IPS-NIHi11 (cell line): ENCODE measurements at regions not wholly inside any gene's neighbourhood (a gene's known extent, or its start where the extent isn't known, plus 50 kb on each side); places are given as distances from the start of the nearest gene placed in this dataset.
"Not testable (repeated sequence)": the region's sequence is repeated elsewhere in the genome, so short reads cannot be mapped to it uniquely, and the experiment has no call there.

ENCODE experiments used
- DNase-seq: peaks from one replicate; pipeline ENCODE4 v3.0.0; 2012; ENCODE audit warnings: mixed read lengths, low spot score

DNA sequence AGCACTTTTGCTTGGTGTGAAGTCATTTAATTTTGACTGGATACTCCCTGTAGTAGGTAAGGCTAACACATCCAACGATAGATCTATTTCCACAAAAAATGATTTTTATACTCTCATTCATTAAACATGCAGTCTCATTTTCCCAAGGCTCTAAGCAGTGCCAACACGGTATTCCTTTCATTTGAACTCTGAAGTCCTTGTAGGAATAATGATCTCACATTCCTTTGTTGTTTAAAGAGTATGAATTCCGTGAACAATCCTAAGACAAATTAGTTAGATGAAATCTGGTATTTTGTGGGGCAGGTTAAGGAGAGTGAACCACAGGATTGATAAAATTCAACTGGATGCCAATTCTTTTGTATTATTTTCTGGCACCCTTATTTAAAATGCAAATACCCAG lies 66.6 kb downstream of the LACC1 start:
- DNase-seq, result no peak

DNA sequence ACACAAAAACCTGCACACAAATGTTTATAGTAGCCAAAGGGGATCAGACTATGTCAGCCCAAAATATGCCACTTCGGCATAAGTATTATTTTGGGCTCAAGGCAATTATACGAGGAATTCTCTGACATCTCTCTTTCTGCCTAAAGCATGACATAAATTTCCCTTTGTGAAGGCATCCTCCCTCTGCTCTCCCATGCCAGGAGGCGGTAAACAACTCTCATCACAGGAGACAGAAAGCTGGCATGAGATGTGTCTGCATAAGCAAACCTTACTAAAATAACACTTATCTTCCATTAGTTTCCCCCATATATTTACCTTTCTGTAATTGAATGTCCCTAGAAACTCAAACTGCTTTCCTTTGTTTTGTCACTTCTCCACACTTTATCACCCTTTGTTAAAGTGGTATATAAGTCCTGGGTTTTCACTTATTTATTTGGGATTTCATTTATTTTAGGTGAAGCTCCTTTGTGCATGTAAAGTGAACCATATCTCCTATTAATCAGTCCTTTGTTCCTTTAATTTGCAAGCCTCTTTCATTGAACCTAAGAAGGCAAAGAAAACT lies 68.3 kb downstream of the LACC1 start:
- DNase-seq, result no peak

DNA sequence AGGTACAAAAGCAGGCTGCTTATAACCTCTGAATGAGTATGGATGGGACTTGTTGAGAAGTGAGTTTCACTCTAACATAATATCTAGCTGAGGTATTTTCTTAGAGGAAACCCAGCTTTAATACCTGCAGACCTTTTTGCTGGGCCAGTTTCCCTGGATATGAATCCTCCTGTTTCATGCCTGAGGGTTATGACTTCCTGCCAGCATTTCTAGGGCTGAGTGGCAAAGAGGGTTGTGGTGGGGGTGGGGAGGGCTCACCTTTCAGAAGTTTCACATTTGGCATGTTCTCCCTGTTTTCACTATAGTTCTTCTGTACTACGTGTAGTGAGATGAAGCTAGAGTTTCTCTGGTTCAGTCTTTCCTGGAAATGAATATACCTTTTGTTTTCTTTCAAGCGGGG lies 73.7 kb downstream of the LACC1 start:
- no peak for DNase-seq

DNA sequence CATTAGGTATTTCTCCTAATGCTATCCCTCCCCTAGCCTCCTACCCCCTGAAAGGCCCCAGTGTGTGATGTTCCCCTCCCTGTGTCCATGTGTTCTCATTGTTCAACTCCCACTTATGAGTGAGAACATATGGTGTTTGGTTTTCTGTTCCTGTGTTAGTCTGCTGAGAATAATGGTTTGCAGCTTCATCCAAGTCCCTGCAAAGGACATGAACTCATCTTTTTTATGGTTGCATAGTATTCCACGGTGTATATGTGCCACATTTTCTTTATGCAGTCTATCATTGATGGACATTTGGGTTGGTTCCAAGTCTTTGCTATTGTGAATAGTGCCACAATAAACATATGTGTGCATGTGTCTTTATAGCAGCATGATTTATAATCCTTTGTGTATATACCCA lies 77.3 kb downstream of the LACC1 start:
- not testable (repeated sequence) for DNase-seq

DNA sequence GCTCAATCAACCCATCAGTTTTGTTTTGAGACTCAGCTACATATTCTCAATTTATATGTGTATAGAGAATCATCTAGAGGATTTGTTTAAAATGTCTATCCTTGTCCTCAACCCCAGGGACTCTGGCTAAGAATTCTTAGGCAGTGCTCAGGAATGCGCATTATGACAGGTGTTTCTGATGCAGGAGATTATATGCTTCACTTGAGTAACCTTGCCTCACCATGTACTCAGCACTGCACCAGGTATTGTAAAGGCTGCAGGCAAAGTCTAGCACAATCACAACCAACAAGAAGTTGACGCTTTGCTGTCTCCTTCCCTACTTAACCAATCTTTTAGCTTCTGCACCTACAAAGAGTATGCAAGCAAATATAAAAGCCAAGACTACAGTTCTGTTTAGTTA lies 79.6 kb downstream of the LACC1 start:
- DNase-seq, result no peak

DNA sequence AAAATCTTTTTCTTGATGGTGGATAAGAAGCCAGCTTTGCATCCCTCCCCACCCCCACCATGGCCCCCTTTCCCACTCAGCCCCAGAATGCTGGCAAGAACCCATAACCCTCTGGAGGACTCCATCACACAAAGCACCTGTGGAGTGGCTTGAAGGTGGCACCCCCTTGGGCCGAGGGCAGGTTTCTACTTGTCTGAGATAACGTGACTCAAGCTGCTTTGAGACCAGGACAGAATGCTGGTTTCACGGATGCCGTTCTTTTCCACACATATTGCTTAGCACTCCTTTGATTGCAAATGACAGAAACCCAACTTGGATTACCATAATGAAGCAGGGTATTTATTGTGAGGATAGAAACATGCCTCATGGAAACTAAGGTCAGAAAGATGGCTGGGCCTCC lies 82.2 kb downstream of the LACC1 start:
- DNase-seq, result no peak

DNA sequence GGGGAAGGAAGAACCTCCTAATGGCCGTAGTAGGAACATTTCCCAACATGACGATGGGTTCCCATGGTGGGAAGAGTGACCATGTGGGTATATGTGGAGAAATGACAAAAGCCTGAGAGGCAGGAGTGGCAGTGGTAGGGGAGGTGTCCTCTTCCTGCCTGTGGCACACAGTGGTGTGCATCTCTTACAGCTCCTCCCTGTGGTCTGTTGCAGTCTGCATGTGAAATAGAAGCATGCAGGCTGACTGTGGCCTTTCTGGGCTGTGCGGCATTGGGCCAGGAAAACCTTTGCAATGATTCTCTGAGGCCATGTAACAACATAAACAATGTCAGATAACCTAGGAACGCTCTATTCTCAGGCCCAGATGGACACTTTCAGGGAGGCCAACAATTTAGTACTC lies 84.0 kb downstream of the LACC1 start:
- peak; percentile 41 for DNase-seq

DNA sequence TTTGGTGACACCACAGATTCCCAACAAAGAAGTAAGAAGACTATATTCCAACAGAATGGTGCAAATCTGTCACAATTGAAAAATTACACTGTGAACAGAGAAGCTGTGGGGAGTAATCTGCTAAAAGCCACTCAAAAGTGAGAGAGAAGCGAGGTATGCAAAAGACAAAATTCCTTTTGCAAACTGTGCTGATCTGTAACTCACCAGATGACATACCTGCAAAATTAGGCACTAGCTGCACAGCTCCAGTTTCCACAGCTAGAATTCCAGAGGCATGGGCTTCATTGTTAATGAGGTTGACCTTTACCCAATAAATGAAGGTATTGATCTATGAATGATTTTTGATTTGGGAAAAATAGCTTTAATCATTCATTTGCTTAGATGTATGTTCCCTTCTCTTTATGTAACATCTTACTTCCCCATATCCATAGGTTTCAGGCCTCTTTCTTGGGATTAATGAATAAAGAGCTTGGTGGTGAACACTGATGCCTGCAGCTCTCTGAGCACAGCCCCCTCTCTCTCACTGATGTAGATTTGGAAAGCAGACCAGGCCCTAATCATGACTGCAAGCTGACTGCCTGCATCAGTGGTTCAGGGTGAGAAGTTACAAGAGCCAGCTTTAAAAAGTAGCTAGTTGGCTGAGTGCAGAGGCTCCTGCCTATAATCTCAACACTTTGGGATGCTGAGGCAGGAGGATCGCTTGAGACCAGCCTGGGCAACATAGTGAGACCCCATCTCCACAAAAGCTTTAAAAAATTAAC lies 85.2 kb downstream of the LACC1 start:
- DNase-seq, result no peak

DNA sequence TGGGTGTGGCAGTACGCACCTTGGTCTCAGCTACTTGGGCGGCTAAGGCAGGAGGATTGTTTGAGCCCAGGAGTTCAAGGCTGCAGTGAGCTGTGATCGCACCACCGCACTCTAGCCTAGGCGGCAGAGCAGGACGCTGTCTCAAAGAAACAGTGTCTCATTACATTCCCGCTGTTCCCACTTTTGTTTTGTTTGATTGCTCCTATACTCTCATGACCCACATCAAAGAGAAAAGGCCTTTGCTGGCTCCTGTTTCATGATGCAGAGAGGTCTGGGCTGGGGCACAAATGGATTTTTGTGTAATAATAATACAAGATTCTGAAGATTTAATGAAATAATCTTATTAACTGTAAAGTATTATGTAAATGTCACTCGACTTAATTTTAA lies 85.7 kb downstream of the LACC1 start:
- DNase-seq, result no peak

DNA sequence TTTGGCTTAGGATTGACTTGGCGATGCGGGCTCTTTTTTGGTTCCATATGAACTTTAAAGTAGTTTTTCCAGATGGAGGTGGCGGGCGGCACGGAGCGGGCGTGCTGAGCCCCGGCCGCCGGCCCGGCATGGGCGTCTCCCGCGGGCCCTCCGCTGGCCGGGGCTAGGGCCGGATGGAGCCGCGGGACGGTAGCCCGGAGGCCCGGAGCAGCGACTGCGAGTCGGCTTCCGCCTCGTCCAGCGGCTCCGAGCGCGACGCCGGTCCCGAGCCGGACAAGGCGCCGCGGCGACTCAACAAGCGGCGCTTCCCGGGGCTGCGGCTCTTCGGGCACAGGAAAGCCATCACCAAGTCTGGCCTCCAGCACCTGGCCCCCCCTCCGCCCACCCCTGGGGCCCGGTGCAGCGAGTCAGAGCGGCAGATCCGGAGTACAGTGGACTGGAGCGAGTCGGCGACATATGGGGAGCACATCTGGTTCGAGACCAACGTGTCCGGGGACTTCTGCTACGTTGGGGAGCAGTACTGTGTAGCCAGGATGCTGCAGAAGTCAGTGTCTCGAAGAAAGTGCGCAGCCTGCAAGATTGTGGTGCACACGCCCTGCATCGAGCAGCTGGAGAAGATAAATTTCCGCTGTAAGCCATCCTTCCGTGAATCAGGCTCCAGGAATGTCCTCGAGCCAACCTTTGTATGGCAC lies 88.7 kb downstream of the LACC1 start:
- not testable (repeated sequence) for DNase-seq

DNA sequence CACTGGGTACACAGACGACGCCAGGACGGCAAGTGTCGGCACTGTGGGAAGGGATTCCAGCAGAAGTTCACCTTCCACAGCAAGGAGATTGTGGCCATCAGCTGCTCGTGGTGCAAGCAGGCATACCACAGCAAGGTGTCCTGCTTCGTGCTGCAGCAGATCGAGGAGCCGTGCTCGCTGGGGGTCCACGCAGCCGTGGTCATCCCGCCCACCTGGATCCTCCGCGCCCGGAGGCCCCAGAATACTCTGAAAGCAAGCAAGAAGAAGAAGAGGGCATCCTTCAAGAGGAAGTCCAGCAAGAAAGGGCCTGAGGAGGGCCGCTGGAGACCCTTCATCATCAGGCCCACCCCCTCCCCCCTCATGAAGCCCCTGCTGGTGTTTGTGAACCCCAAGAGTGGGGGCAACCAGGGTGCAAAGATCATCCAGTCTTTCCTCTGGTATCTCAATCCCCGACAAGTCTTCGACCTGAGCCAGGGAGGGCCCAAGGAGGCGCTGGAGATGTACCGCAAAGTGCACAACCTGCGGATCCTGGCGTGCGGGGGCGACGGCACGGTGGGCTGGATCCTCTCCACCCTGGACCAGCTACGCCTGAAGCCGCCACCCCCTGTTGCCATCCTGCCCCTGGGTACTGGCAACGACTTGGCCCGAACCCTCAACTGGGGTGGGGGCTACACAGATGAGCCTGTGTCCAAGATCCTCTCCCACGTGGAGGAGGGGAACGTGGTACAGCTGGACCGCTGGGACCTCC lies 89.4 kb downstream of the LACC1 start:
- not testable (repeated sequence) for DNase-seq

DNA sequence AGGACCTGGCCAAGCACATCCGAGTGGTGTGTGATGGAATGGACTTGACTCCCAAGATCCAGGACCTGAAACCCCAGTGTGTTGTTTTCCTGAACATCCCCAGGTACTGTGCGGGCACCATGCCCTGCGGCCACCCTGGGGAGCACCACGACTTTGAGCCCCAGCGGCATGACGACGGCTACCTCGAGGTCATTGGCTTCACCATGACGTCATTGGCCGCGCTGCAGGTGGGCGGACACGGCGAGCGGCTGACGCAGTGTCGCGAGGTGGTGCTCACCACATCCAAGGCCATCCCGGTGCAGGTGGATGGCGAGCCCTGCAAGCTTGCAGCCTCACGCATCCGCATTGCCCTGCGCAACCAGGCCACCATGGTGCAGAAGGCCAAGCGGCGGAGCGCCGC lies 90.2 kb downstream of the LACC1 start:
- not testable (repeated sequence) for DNase-seq

DNA sequence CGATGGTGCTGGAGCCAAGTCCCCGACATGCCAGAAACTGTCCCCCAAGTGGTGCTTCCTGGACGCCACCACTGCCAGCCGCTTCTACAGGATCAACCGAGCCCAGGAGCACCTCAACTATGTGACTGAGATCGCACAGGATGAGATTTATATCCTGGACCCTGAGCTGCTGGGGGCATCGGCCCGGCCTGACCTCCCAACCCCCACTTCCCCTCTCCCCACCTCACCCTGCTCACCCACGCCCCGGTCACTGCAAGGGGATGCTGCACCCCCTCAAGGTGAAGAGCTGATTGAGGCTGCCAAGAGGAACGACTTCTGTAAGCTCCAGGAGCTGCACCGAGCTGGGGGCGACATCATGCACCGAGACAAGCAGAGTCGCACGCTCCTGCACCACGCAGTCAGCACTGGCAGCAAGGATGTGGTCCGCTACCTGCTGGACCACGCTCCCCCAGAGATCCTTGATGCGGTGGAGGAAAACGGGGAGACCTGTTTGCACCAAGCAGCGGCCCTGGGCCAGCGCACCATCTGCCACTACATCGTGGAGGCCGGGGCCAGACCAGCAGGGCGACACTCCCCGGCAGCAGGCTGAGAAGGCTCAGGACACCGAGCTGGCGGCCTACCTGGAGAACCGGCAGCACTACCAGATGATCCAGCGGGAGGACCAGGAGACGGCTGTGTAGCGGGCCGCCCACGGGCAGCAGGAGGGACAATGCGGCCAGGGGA lies 91.0 kb downstream of the LACC1 start:
- DNase-seq, result not testable (repeated sequence)

DNA sequence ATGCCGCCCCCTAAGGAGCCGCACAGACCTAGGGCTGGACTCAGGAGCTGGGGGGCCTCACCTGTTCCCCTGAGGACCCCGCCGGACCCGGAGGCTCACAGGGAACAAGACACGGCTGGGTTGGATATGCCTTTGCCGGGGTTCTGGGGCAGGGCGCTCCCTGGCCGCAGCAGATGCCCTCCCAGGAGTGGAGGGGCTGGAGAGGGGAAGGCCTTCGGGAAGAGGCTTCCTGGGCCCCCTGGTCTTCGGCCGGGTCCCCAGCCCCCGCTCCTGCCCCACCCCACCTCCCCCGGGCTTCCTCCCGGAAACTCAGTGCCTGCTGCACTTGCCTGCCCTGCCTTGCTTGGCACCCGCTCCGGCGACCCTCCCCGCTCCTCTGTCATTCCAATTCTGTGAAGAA lies 91.6 kb downstream of the LACC1 start:
- DNase-seq, result not testable (repeated sequence)

DNA sequence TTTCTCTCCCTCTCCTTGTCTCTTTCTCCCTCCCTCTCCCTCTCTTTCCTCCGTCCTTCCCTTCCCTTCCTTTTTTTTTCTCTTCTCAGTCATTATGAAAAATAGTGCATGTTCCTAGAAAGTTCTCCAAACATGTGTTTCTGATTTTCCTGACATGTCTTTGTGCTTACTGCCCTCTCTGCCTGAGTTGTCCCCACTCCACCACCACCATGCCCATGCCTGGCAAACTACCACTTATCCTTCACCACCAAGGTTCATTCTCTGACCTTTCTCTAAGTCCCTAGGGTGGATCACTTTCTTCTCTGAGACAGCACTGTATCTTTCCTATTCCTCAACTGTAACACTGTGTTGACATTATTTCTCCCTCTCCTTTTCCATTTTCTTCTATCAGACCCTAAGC lies 98.2 kb downstream of the LACC1 start:
- no peak for DNase-seq

DNA sequence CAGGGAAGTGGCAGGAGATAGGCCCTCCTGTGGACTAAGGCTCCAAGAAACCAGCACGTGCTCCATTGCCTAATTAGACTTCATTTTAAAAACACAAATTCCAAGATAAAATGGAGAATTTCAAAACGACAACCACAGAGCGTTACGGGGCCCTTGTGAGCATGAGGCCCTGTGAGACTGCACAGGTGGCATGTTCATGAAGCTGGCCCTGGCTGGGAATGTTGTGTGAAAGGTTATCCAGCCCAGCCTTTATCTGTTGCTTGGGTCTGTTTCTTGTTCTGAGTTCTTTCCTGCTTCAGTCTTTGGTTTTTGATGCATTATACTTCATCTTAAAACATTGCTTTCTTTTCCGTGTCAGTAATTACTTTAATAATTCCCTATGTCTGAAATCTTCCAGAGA lies 99.0 kb downstream of the LACC1 start:
- no peak for DNase-seq

DNA sequence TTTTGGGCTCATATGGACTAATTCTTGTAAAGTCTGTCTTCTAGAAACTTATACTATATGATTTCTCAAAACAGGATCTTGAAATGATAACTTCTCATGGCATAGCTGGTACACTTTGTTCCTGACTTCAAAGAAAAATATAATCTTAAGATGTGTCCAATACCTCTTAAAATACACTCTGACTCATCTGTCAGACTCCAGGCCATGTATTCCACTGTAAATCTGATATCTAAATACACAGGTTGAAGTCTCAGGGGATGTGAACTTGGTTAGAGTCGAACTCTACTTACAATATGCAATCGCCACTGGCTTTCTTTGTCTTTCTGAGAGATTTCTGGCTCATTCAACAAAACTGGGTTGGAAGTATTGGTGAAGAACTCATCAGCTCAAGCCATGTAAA lies 99.8 kb downstream of the LACC1 start:
- no peak for DNase-seq

DNA sequence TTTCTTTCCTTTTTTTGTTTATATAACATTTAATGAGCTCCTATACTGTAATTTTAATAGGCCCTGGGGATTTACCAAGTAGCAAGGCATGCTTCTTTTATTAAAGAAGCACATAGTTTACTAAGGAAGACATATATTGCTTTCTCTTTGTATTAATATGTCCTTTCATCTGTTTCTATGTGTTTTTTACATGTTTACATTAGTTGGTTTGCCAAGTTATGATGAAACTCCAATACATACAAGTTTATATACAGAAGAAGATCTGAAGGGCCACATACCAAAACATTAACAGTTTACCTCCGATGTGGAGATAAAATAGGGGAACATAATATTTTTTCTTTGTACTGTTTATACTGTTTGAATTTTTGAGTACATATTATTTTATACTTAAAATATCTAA lies 100.9 kb downstream of the LACC1 start:
- DNase-seq, result no peak

DNA sequence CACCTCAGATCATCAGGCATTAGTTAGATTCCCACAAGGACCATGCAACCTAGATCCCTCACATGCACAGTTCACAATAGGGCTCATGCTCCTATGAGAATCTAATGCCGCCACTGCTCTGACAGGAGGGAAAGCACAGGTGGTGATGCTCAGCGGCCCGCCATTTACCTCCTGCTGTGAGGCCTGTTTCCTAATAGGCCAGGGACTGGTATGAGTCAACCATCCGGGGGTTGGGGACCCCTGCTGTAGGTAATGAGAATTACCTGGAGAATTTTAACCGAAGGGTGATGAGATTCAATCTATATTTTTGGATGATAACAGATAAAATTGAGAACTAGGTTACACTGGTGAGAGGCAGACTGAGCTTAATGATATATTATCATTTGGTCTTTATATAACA lies 101.4 kb downstream of the LACC1 start:
- peak; percentile 39 for DNase-seq

DNA sequence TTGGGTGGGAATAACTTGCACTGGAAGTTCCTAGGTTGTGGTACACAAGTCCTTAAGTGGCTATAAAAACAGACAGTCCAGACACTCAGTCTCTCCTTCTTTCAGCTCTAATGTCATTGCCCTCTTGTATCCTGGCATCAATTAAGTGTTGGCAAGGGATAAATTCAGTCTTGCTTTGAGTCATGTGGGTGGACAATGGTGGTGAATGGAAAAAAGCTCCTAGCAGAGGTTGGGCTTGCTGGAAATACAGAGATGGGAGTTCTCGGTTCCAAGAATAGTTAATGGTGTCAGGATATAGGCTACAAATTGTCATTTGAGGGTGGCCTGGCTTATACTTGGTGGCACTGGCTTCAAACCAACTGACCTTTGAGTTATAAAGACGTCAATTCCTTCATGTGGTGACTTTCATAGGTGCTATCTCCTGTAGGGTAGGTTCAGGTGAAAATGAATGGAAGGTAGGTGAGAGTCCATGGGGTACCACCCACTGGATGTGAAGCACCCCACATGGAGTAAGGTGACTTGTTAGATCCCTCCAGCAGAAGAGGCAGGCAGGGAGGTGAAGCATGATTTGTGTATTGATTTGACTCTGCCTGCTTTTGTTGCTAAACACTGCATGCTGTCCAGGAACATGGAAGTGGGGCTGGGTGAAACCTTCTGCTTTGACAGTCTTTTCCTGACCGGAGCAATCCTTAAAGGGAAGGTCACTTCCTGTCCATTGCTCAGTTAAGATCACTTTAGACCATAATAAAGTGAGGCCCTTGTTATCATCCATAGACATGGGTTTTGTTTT lies 102.0 kb downstream of the LACC1 start:
- no peak for DNase-seq

DNA sequence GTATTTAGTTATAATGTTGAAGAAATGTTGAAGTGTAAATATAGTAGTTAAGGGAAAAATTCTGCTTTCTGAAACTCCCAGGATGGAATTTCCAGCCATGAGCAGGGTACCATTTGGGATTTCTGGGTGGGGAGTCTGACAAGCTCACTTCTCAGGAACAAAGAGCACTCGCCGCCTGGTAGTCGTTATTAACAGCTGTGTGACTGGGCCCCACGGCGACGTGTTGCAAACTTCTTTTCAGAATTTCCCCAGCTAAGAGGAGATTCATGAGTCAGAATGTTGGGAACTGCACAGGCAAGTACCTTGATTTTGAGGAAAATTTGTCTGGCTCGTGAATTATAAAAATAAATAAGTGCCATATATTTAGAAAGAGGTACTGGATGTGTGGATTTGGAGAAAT lies 103.7 kb downstream of the LACC1 start:
- no peak for DNase-seq
